Neuronal stem cell (in vitro differentiated cells): ENCODE measurements at regions not wholly inside any gene's neighbourhood (a gene's known extent, or its start where the extent isn't known, plus 50 kb on each side); places are given as distances from the start of the nearest gene placed in this dataset.

ENCODE experiments used
- DNase-seq: peaks from one replicate; pipeline ENCODE4 v3.0.0-alpha.2; 2013; ENCODE audit warnings: low spot score
- H2AFZ ChIP-seq: one replicate; pipeline ENCODE4 v1.6.1; 2013; ENCODE audit warnings: mild to moderate bottlenecking, low read length, inconsistent platforms
- H2AK5ac ChIP-seq: 2 replicates; pipeline ENCODE4 v1.6.1; 2013; ENCODE audit warnings: low read depth, mild to moderate bottlenecking, inconsistent platforms, low read length, moderate library complexity, mixed read lengths
- H2BK120ac ChIP-seq: 2 replicates; pipeline ENCODE4 v1.6.1; 2013; ENCODE audit warnings: low read depth, mild to moderate bottlenecking, inconsistent platforms, low read length, moderate library complexity, mixed read lengths
- H2BK12ac ChIP-seq: one replicate; pipeline ENCODE4 v1.6.1; 2013; ENCODE audit warnings: low read length, inconsistent platforms
- H2BK15ac ChIP-seq: 2 replicates; pipeline ENCODE4 v1.6.1; 2013; ENCODE audit warnings: mild to moderate bottlenecking, low read length, inconsistent platforms, mixed read lengths
- H2BK5ac ChIP-seq: one replicate; pipeline ENCODE4 v1.6.1; 2013; ENCODE audit warnings: inconsistent platforms, mild to moderate bottlenecking, low read length, moderate library complexity
- H3K14ac ChIP-seq: one replicate; pipeline ENCODE4 v1.6.1; 2013; ENCODE audit warnings: low read length, inconsistent platforms
- H3K18ac ChIP-seq: 2 replicates; pipeline ENCODE4 v1.6.1; 2013; ENCODE audit warnings: low read length, inconsistent platforms
- H3K23ac ChIP-seq: 2 replicates; pipeline ENCODE4 v1.6.1; 2013; ENCODE audit warnings: low read depth, mild to moderate bottlenecking, mixed read lengths, low read length, inconsistent platforms; ENCODE audit not compliant: poor library complexity
- H3K27ac ChIP-seq: replicated peaks from 3 replicates; pipeline ENCODE4 v1.5.1; 2013; ENCODE audit warnings: low read length, inconsistent platforms
- H3K27me3 ChIP-seq, 3 experiments: 2 replicates each; pipeline ENCODE4 v1.6.1; 2013; ENCODE audit warnings: low read length in 3 of 3, mild to moderate bottlenecking in 2 of 3, inconsistent platforms in 1 of 3, low read depth in 1 of 3, mixed read lengths in 1 of 3, moderate library complexity in 1 of 3; ENCODE audit not compliant: control insufficient read depth in 3 of 3, insufficient read depth in 3 of 3
- H3K36me3 ChIP-seq, 2 donors: replicated peaks in 1 of 2; 2 replicates each; pipeline ENCODE4 v1.6.1; 2013; ENCODE audit warnings: low read length in 2 of 2; ENCODE audit not compliant: control insufficient read depth in 2 of 2, insufficient read depth in 2 of 2
- H3K4ac ChIP-seq: 2 replicates; pipeline ENCODE4 v1.6.1; 2013; ENCODE audit warnings: inconsistent platforms, mild to moderate bottlenecking, low read length, moderate library complexity
- H3K4me1 ChIP-seq, 2 donors: 1 replicate in 1 of 2; 2 replicates in 1 of 2; pipeline ENCODE4 v1.6.1; 2013; ENCODE audit warnings: low read length in 2 of 2, low read depth in 1 of 2; ENCODE audit not compliant: control insufficient read depth in 2 of 2, insufficient read depth in 1 of 2
- H3K4me2 ChIP-seq: one replicate; pipeline ENCODE4 v1.6.1; 2013; ENCODE audit warnings: mild to moderate bottlenecking, low read length, inconsistent platforms; ENCODE audit not compliant: insufficient read depth, poor library complexity, severe bottlenecking
- H3K4me3 ChIP-seq, 2 donors: 2 replicates each; pipeline ENCODE4 v1.5.1; 2013; ENCODE audit warnings: low read length in 2 of 2, mild to moderate bottlenecking in 2 of 2, inconsistent platforms in 1 of 2, moderate library complexity in 1 of 2
- H3K79me1 ChIP-seq: one replicate; pipeline ENCODE4 v1.6.1; 2013; ENCODE audit warnings: low read depth, mild to moderate bottlenecking, inconsistent platforms, low read length, moderate library complexity
- H3K9ac ChIP-seq: one replicate; pipeline ENCODE4 v1.6.1; 2013; ENCODE audit warnings: mild to moderate bottlenecking, low read depth, low read length, inconsistent platforms; ENCODE audit not compliant: poor library complexity
- H3K9me3 ChIP-seq, 2 donors: replicated peaks in 1 of 2; 2 replicates each; pipeline versions ENCODE3 to v1.6.1; 2013; ENCODE audit warnings: low read length in 2 of 2, mild to moderate bottlenecking in 2 of 2, inconsistent platforms in 1 of 2, low read depth in 1 of 2, mixed read lengths in 1 of 2, moderate library complexity in 1 of 2; ENCODE audit not compliant: control insufficient read depth in 2 of 2, insufficient read depth in 1 of 2
- H4K8ac ChIP-seq: one replicate; pipeline ENCODE4 v1.6.1; 2013; ENCODE audit warnings: low read depth, mild to moderate bottlenecking, inconsistent platforms, low read length, moderate library complexity
- H4K91ac ChIP-seq: one replicate; pipeline ENCODE4 v1.6.1; 2013; ENCODE audit warnings: low read length, low read depth, mild to moderate bottlenecking, inconsistent platforms; ENCODE audit not compliant: poor library complexity
- whole genome bisulfite sequencing, 2 donors: extraction: QIAGEN DNeasy Blood & Tissue Kit; methylation state at CpG; one replicate each; pipeline ENCODE4 v1.1.7; 2013; ENCODE audit warnings: missing lambda C conversion rate in 2 of 2, mixed read lengths in 1 of 2; ENCODE audit not compliant: insufficient read length in 2 of 2, insufficient replicate concordance in 1 of 2; ENCODE audit errors: extremely low coverage in 2 of 2; 5-methylcytosine and 5-hydroxymethylcytosine counted together

DNA sequence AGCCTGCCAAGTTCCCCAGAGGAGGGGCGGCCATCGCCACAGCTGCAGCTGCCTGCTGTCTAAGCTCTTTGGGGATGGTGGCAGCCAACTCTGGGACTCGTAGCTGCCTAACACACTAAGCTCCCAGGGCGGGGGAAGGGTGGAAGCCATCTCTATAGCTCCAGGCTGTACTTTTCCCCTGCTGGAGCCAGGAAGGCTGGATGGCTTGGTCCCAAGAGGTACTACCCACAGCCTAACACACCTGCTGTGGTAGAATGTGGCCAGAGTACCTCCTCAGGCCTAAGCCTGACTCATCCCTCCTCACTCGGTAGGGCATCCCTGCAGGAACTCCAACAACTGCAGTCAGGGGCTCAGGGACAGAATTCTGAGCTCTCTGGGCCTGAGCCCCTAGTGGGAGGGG, 151.7 kb upstream of the TAC1 start:
- H3K4me1 ChIP-seq, result peaks cover 0 to 3% of the 10 kb centered on the region in 2 donors
- no peak overlapping the region for H2BK5ac ChIP-seq
- no CpG with 5 or more reads among the region's 5 CpGs for WGBS, 2 donors
- H3K18ac ChIP-seq, result no peak overlapping the region
- H3K9me3 ChIP-seq, result no peaks in the 10 kb centered on the region
- H2AFZ ChIP-seq, result no peak overlapping the region
- no peak overlapping the region for H3K9ac ChIP-seq
- no peaks in the 10 kb centered on the region for H3K36me3 ChIP-seq
- peak overlapping the region; percentile 15 for H2BK15ac ChIP-seq
- no peak overlapping the region for H3K27ac ChIP-seq
- H3K4me3 ChIP-seq, result no peak overlapping the region
- H2BK12ac ChIP-seq, result no peak overlapping the region
- no peak overlapping the region for H2BK120ac ChIP-seq
- H3K79me1 ChIP-seq, result no peaks in the 10 kb centered on the region
- H2AK5ac ChIP-seq, result no peak overlapping the region
- no peak for DNase-seq
- H4K8ac ChIP-seq, result peak overlapping the region; percentile 20
- H3K4ac ChIP-seq, result peak overlapping the region; percentile 37
- H3K14ac ChIP-seq, result no peak overlapping the region
- no peak overlapping the region for H4K91ac ChIP-seq
- no peak overlapping the region for H3K4me2 ChIP-seq
- no peak overlapping the region for H3K23ac ChIP-seq
- H3K27me3 ChIP-seq, result no peaks in the 10 kb centered on the region

DNA sequence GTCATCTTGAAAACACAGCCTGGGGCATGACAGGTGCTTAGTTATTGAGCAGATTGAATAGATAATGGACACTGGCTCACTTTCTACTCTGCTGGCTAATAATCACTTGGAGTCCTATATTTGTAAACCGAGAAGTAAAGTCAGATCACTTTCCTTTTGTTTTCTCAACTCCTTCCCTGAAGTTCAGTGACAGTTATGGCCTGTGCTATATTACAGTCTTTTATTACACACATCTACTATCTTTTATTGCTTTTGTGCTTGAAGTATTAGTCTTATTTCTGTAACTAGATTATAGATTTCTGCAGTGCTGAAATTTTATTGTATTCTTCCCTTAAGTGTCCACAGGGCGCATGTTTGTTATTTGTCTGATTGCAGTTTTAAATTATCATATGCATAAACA, 136.4 kb upstream of the TAC1 start:
- H3K4me3 ChIP-seq, result no peak overlapping the region
- H3K14ac ChIP-seq, result no peak overlapping the region
- no peak overlapping the region for H2BK120ac ChIP-seq
- no CpG with 5 or more reads among the region's 2 CpGs for WGBS, 2 donors
- no peak overlapping the region for H2BK5ac ChIP-seq
- no peaks in the 10 kb centered on the region for H3K36me3 ChIP-seq
- no peak overlapping the region for H3K9ac ChIP-seq
- no peak overlapping the region for H2BK12ac ChIP-seq
- DNase-seq, result no peak
- H3K9me3 ChIP-seq, result no peaks in the 10 kb centered on the region
- no peak overlapping the region for H3K27ac ChIP-seq
- H2AK5ac ChIP-seq, result no peak overlapping the region
- no peaks in the 10 kb centered on the region for H3K4me1 ChIP-seq
- no peak overlapping the region for H2BK15ac ChIP-seq
- H3K4me2 ChIP-seq, result no peak overlapping the region
- no peaks in the 10 kb centered on the region for H3K79me1 ChIP-seq
- no peak overlapping the region for H4K91ac ChIP-seq
- H2AFZ ChIP-seq, result no peak overlapping the region
- no peaks in the 10 kb centered on the region for H3K27me3 ChIP-seq
- no peak overlapping the region for H3K23ac ChIP-seq
- H3K18ac ChIP-seq, result no peak overlapping the region
- no peak overlapping the region for H3K4ac ChIP-seq
- no peak overlapping the region for H4K8ac ChIP-seq

DNA sequence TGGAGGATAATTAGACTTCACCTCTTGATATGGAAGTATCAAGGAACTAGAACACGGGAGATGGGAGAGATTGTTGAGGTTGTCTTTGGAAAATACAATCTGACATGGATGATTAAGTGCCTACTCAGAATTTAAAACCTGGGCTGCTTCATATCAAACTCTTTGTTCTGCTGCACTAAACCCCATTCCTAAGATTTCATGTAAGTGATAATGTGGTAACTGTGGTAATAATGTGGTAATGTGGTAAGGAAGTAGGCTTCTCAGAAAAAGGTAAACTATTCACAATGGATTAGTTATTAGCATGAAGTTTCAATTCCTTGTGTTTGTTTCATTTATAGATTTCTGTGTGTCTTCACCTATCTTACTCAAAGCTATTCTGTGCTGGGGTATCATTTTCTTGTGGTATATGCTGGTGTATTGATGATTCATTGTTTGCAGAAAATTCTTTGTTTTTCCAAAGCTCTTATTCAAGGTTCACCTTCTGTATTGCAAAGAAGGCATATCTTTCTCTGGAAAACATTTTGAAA, 129.9 kb upstream of the TAC1 start:
- Histone ChIP-seq H2BK120ac (no peak overlapping the region), H3K27me3 (no peaks in the 10 kb centered on the region), H3K4me2 (no peak overlapping the region), H3K23ac (no peak overlapping the region), H3K9me3 (no peaks in the 10 kb centered on the region), H3K79me1 (no peaks in the 10 kb centered on the region), H2BK5ac (no peak overlapping the region), H3K36me3 (no peaks in the 10 kb centered on the region), H3K4me3 (no peak overlapping the region), H3K27ac (no peak overlapping the region), H4K91ac (no peak overlapping the region), H3K18ac (no peak overlapping the region), H2BK12ac (no peak overlapping the region), H3K9ac (no peak overlapping the region), H2AFZ (no peak overlapping the region), H4K8ac (no peak overlapping the region), H2BK15ac (no peak overlapping the region), H2AK5ac (no peak overlapping the region), H3K14ac (no peak overlapping the region), H3K4ac (no peak overlapping the region), H3K4me1 (no peaks in the 10 kb centered on the region)
- DNase-seq, result no peak
- no CpG with 5 or more reads among the region's 1 CpG for WGBS, 2 donors

DNA sequence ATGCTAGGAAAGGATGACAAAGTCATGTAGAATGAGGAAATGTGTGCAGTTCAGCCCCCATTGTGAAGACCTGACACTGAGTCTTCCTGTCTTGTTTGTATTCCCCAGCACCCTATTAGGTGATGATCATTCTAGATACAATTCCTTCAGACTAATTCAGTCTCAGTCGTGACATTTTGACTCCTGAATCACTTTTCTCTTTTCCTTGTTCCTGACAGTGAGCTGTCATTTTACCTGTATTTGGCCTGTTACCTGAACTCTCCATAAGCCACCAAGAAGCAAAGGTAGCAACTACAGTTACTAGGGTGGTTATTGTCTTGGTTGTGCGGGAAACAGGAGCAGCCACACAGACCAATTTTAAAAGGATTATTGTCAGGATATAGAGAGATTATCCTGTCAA, 111.4 kb upstream of the TAC1 start:
- no peak overlapping the region for H2AFZ ChIP-seq
- no CpG with 5 or more reads among the region's 2 CpGs for WGBS, 2 donors

More for the DNA sequence above, 111.4 kb upstream of the TAC1 start:
- Histone ChIP-seq H3K27me3 (no peaks in the 10 kb centered on the region), H4K91ac (no peak overlapping the region), H3K79me1 (no peaks in the 10 kb centered on the region), H3K36me3 (no peaks in the 10 kb centered on the region), H3K4me2 (no peak overlapping the region), H2BK15ac (no peak overlapping the region), H3K4me1 (no peaks in the 10 kb centered on the region), H3K18ac (no peak overlapping the region), H3K14ac (no peak overlapping the region), H2AK5ac (no peak overlapping the region), H2BK120ac (no peak overlapping the region), H2BK5ac (no peak overlapping the region), H3K4ac (no peak overlapping the region), H2BK12ac (no peak overlapping the region), H4K8ac (no peak overlapping the region), H3K27ac (no peak overlapping the region), H3K9ac (no peak overlapping the region), H3K4me3 (no peak overlapping the region), H3K9me3 (no peaks in the 10 kb centered on the region), H3K23ac (no peak overlapping the region)
- DNase-seq, result no peak
